ENCODE measurements at regions not wholly inside any gene's neighbourhood (a gene's known extent, or its start where the extent isn't known, plus 50 kb on each side); places are given as distances from the start of the nearest gene placed in this dataset.
A peak's percentile ranks its signal among the peaks of the same experiment; 100 is the strongest.

GRCh38 chr10:23692736-23693135 is 253.9 kb downstream of the OTUD1 start:
- Histone ChIP-seq H3K36me3 (no peaks in the 10 kb centered on the region), H3K4me3 (no peak overlapping the region), H3K9me3 (no peaks in the 10 kb centered on the region), H3K27ac (no peak overlapping the region), H3K27me3 (ENCODE audit: low read depth) (peaks cover 52% of the 10 kb centered on the region), H3K4me1 (peaks cover 11% of the 10 kb centered on the region)
- no peak for ATAC-seq
- intact Hi-C loops (cut with DNase I), result no loop called here
- no peak for DNase-seq
- TF ChIP-seq CTCF (IDR thresholded peaks at IDR 0.05), result no peak

GRCh38 chr10:23693501-23693901 is 254.6 kb downstream of the OTUD1 start:
- Histone ChIP-seq H3K4me1 (peaks cover 11% of the 10 kb centered on the region), H3K27me3 (ENCODE audit: low read depth) (peaks cover 52% of the 10 kb centered on the region), H3K4me3 (no peak overlapping the region), H3K36me3 (no peaks in the 10 kb centered on the region), H3K27ac (no peak overlapping the region), H3K9me3 (no peaks in the 10 kb centered on the region)
- ATAC-seq (no peak), DNase-seq (peak; percentile 43)
- intact Hi-C loops (cut with DNase I), result no loop called here
- no peak for TF ChIP-seq CTCF (IDR thresholded peaks at IDR 0.05)

- no peak for TF ChIP-seq CTCF (IDR thresholded peaks at IDR 0.05)
- Histone ChIP-seq H3K4me1 (peaks cover 11% of the 10 kb centered on the region), H3K4me3 (no peak overlapping the region), H3K27ac (no peak overlapping the region), H3K27me3 (ENCODE audit: low read depth) (peaks cover 56% of the 10 kb centered on the region), H3K9me3 (no peaks in the 10 kb centered on the region), H3K36me3 (no peaks in the 10 kb centered on the region)
- ATAC-seq (no peak), DNase-seq (no peak)
- intact Hi-C loops (cut with DNase I), result no loop called here
Measured at GRCh38 chr10:23693925-23694324, 255.1 kb downstream of the OTUD1 start.

- no peaks in the 10 kb centered on the region for H3K9me3 ChIP-seq
- peak; percentile 45 for DNase-seq
- no peak overlapping the region for H3K27ac ChIP-seq
- peaks cover 11% of the 10 kb centered on the region for H3K4me1 ChIP-seq
- TF ChIP-seq CTCF (IDR thresholded peaks at IDR 0.05), result no peak
- ATAC-seq, result no peak
- H3K27me3 ChIP-seq (ENCODE audit: low read depth), result peaks cover 56% of the 10 kb centered on the region
- intact Hi-C loops (cut with DNase I), result no loop called here
- peak overlapping the region; percentile 29 for H3K4me3 ChIP-seq
- no peaks in the 10 kb centered on the region for H3K36me3 ChIP-seq
Measured at GRCh38 chr10:23694446-23694920, 255.6 kb downstream of the OTUD1 start.

GRCh38 chr10:23694921-23695824 is 256.3 kb downstream of the OTUD1 start:
- ATAC-seq (peak in 1 of 2 donors; percentile 14), DNase-seq (no peak)
- H3K36me3 ChIP-seq, result no peaks in the 10 kb centered on the region
- H3K27me3 ChIP-seq (ENCODE audit: low read depth), result peaks cover 56% of the 10 kb centered on the region
- no peak for TF ChIP-seq CTCF (IDR thresholded peaks at IDR 0.05)
- H3K9me3 ChIP-seq, result no peaks in the 10 kb centered on the region
- peaks cover 11% of the 10 kb centered on the region for H3K4me1 ChIP-seq
- intact Hi-C loops (cut with DNase I), result no loop called here
- H3K4me3 ChIP-seq, result peak overlapping the region; percentile 29
- no peak overlapping the region for H3K27ac ChIP-seq

All from lower lobe of right lung (tissue), 2 donors.